ENCODE measurements at regions not wholly inside any gene's neighbourhood (a gene's known extent, or its start where the extent isn't known, plus 50 kb on each side); places are given as distances from the start of the nearest gene placed in this dataset.

GRCh38 chr3:32046102-32046501, 60.3 kb upstream of the GPD1L start:
- no peak for TF ChIP-seq CTCF (IDR thresholded peaks at IDR 0.05)
- TF ChIP-seq POLR2A (IDR thresholded peaks at IDR 0.05), result no peak
- TF ChIP-seq POLR2AphosphoS5 (IDR thresholded peaks at IDR 0.05), result no peak
- TF ChIP-seq EP300 (IDR thresholded peaks at IDR 0.05), result no peak

All from stomach (tissue), 4 donors.